ENCODE measurements at regions not wholly inside any gene's neighbourhood (a gene's known extent, or its start where the extent isn't known, plus 50 kb on each side); places are given as distances from the start of the nearest gene placed in this dataset.

- TF ChIP-seq ARID3B (CRISPR knock-in tag; IDR thresholded peaks at IDR 0.05; ENCODE audit: borderline replicate concordance) (no peak), ZNF75A (CRISPR knock-in tag; IDR thresholded peaks at IDR 0.05) (no peak), ZBTB26 (CRISPR knock-in tag; IDR thresholded peaks at IDR 0.05) (no peak), CEBPG (CRISPR knock-in tag; IDR thresholded peaks at IDR 0.05) (no peak), CEBPG (tag; conservative IDR thresholded peaks at IDR 0.05 in 1 of 2, IDR thresholded peaks at IDR 0.05 in 1 of 2) (peak; percentile 21 to 62; a peak in 3 of 4 replicates), NFIC (IDR thresholded peaks at IDR 0.05) (peak; percentile 58), STAT5A (IDR thresholded peaks at IDR 0.05; ENCODE audit: borderline replicate concordance, low read length) (peak; percentile 75), BMI1 (IDR thresholded peaks at IDR 0.05; ENCODE audit: low read length) (no peak), ZNF589 (CRISPR knock-in tag; IDR thresholded peaks at IDR 0.05; ENCODE audit: low read depth) (peak; percentile 73; the same call in 1 of the 2 replicates), HNRNPK (IDR thresholded peaks at IDR 0.05; ENCODE audit: low read depth, low read length, poor library complexity, severe bottlenecking) (no peak), PTBP1 (IDR thresholded peaks at IDR 0.05; ENCODE audit: low read depth, low read length) (no peak), NEUROD1 (IDR thresholded peaks at IDR 0.05; ENCODE audit: borderline replicate concordance, low read depth, low read length, partially characterized antibody) (peak; percentile 38), SMAD2 (IDR thresholded peaks at IDR 0.05; ENCODE audit: low read depth, low read length) (no peak), SRSF1 (IDR thresholded peaks at IDR 0.05; ENCODE audit: low read depth, low read length) (no peak), LEF1 (IDR thresholded peaks at IDR 0.05) (0 out of 2 replicates have a peak, but pooled peaks have one; percentile 13), ZNF592 (IDR thresholded peaks at IDR 0.05) (peak; percentile 80; the same call in 1 of the 2 replicates), CXXC5 (CRISPR knock-in tag; IDR thresholded peaks at IDR 0.05) (peak; percentile 62; the same call in 1 of the 2 replicates), CBX3 (IDR thresholded peaks at IDR 0.05; ENCODE audit: borderline replicate concordance in 1 of 2, low read length in 2 of 2) (peak in 1 of 2 experiments; percentile 25; a peak in 1 of 3 replicates), ZNF395 (CRISPR knock-in tag; IDR thresholded peaks at IDR 0.05) (peak; percentile 51; the same call in 1 of the 2 replicates)
Observed at GRCh38 chr12:71300772-71301675, 138.6 kb upstream of the LGR5 start (continued).
